HT1080 (cell line): ENCODE measurements at regions not wholly inside any gene's neighbourhood (a gene's known extent, or its start where the extent isn't known, plus 50 kb on each side); places are given as distances from the start of the nearest gene placed in this dataset.

ENCODE experiments used
- DNase-seq: peaks from one replicate; pipeline ENCODE4 v3.0.0-alpha.2; 2015; ENCODE audit warnings: low read depth

- DNase-seq, result no peak
Observed at GRCh38 chr14:34219661-34220377, 242.2 kb downstream of the SPTSSA start.

- DNase-seq, result no peak
Observed at GRCh38 chr14:34218881-34219280, 243.2 kb downstream of the SPTSSA start.

GRCh38 chr14:34214961-34215360 is 247.1 kb downstream of the SPTSSA start:
- DNase-seq, result no peak

- no peak for DNase-seq
Observed at GRCh38 chr14:34213332-34213731, 248.7 kb downstream of the SPTSSA start.

DNA sequence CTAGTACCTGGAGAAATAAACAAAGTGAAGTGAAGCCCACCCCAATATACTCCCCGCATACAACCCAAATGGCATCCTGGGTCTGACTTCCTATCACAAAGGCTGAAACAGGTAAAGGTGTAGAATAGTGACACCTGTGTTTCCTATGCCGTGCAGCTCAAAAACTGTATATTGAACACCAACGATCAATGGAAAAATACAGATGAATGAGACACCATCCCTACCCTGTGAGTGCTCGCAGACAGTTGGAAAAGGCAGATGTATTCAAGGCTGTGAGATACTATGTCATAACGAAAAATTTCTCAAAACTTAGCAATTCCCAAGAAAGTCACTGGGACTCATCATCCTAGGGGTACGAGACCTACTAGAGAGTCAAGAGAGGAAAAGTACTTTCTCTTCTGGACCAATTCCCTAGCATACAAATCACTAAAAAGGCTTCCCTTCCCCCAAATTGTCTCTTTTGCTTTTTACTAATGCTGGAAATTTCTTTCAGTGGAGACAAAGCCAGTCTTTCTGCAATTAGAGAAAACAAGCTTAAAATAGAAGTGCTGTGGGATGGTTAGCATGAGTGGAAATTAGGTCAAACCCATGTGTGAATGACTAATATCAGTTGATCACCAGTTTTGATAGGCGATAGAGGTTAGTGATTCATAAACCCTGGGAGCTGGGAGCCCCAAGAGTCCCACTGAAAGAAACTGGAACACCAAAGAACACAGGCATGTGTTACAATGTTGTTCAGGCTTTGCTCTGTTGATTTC is 249.7 kb downstream of the SPTSSA start:
- DNase-seq, result no peak

DNA sequence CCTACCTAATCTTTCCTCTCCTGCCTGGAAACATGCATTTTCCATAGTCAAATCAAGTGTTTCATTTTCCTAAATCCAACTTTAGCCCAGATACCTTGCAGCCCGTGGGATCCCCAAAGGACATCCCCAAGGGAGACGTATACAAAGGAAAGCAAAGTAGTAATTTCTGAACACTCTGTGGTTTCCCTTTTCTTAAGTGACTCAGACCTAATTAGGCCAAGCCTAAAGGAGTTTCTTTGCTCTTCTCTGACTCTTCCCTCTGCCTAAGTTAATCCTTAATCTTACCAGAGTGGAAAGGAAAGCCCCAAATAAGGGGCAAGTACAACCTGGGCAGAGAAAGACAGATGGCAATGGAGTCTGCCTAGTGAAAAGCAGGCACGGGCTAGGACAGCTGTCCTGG is 250.3 kb downstream of the SPTSSA start:
- no peak for DNase-seq

DNA sequence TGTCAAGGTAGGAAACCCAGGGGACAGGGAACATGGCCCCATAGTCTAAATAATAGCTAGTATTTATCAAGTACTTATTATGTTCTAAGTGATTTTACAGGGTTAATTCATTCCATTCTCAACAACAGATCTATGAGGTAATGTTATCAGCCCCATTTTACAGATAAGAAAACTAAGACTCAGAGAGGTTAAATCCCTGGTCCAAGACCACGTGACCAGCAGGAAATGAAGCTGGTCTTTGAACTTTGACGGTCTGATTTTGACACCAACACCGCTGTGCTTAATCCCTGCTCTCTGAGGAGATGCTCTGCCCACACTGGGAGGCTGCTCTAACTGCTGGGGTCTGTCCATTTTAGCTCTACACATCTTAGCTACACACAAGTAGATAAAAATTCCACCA is 253.5 kb downstream of the SPTSSA start:
- DNase-seq, result no peak

DNA sequence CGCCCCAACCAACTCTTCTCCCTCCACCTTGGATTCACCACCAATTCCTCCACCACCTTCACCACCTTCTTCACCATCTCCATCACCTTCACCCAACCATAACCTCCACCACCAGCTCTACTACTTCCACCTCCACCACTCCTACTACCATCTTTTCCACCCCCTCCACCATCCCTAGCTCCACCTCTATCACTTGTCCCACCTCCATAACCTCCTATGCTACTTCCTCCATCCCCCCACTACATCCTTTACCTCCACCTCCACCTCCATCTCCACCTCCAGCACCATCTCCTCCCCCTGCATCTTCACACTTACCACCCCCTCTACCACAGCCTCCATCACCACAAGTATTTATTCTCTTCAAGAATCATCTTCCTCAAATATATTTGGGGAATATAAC is 254.9 kb upstream of the EGLN3 start:
- DNase-seq, result no peak

DNA sequence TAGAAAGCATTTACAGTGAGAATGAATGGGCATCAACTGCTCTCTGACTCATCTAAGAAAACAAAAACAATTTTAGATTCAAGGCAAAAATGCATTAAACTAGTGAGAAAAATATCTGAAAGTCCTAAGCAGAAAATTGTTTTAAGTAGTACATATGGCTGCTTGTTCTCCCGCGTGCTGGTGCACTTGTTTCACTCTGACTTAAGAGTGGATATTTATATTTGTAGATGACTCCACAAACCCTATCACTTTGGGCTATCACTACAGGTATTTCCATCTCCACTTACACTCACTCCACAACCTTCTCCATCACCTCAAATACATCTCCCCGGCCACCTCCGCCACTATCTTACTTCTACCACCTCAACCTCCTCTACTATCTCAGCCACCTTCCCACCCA is 253.9 kb upstream of the EGLN3 start:
- DNase-seq, result no peak

- DNase-seq, result no peak
Observed at GRCh38 chr14:34203251-34203722, 252.4 kb upstream of the EGLN3 start.

DNA sequence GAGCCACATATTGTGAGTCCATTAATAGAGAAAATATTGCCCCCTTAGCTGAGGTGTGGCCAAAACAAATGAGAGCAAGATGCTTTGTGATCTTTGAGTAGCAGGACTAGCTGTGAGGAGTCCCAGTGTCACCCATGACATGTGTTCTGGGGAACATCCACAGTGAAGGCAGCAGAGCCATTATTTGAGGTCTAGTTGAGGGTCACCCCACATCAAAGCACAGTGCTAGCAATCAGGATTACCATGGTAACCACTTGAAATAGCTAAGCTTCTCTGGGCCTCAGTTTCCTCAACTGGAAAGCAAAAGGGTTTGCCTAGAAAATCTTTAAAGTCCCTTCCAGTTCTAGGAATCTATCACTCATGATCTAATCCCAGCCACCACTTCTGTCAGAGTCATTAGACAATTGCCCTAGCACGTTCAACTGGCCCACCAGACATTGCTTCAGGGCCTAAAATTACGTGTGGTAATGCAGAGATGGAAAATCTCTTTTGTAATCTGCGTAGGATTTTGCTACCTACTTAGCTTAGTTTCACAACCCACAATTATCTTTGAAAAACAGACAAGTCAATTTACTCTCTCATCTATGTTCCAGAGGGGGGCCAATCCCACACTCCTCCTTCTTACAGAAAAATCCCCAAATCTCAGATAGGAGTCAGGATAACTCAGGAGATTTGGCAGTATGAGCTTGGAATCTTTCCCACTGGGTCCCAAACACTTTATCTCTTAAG is 251.2 kb upstream of the EGLN3 start:
- no peak for DNase-seq

- peak; percentile 2 for DNase-seq
Observed at GRCh38 chr14:34199585-34199984, 248.7 kb upstream of the EGLN3 start.

DNA sequence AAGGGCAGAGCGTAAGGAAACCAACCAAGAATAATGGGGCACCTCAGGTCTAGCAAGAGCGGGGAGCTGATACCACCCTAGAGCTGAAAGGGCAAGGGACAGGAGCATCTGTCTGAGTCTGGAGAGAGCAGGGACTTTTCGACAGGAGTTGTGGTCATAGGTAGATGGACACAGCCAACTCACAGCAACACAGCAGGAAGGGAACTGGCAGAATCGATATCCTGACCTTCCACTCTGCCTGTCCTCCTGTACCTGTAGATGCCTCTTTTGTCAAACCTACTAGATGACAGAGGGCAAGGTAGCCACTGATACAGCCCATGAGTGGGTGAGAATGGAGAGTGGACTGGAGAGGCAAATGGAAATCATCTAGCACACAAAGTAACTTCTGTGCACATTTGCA is 247.2 kb upstream of the EGLN3 start:
- DNase-seq, result no peak

DNA sequence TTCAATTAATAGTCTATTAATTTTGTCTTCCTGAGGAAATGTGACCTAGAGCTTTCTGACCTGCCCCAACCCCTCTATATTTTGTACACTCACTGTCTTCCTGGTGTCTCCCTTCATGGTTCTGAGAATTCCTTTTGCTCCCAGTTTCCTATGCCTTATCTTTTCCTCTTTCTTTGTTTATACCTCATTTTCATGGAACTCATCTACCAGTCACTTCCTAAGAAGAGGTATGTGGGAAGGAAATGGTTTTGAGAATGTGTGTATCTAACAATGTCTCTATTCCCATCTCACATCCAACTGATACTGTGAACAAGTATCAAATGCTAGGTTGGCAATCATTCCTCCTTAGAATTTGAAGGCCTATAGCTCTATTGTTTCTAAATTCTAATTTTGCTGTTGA is 245.1 kb upstream of the EGLN3 start:
- no peak for DNase-seq

- no peak for DNase-seq
Observed at GRCh38 chr14:34190717-34191116, 239.8 kb upstream of the EGLN3 start.

- no peak for DNase-seq
Observed at GRCh38 chr14:34189866-34190265, 239.0 kb upstream of the EGLN3 start.

DNA sequence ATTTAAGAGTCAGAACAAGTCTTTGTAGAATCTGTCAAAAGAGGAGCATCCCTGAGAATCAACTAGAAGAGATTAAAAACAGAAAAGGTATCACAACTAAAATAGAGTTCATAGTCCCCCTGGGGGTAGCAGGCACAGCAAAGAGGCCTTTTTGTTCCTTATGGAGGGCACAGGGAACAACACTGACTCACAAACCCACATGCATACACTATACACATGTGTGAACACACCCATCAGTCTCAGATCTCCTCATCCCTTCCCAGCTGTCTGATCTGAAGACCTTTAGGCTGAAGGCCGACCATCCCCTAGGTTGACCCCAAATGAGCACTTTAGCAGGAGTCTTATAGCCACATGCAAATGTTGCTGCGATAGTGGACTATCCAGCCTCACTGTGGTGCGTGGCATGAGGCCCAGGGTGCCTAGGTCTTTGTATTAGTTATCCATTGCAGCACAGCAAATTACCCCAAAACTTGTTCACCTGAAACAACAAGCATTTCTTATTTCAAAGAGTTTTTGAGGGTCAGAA is 236.7 kb upstream of the EGLN3 start:
- DNase-seq, result no peak

- no peak for DNase-seq
Observed at GRCh38 chr14:34187061-34187460, 236.2 kb upstream of the EGLN3 start.

- no peak for DNase-seq
Observed at GRCh38 chr14:34184126-34184525, 233.3 kb upstream of the EGLN3 start.

DNA sequence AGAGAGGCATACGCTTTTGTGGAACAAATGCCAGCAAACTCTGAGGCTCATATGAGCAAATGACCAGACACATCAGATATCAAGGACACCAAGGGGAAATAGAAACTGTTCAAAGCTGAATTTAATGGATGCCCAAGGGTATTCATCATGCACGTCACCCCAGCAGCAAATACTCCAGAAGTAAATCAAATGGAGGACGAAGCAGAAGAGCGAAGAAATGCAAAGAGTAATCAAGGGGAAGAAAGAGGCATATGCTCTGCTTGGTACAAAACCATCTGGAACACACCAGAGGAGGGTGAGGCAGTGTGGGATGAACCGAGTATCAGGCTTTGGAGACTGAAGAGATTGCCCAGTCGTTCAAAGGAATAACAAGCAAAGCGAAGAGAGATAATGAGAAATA is 232.6 kb upstream of the EGLN3 start:
- DNase-seq, result no peak

DNA sequence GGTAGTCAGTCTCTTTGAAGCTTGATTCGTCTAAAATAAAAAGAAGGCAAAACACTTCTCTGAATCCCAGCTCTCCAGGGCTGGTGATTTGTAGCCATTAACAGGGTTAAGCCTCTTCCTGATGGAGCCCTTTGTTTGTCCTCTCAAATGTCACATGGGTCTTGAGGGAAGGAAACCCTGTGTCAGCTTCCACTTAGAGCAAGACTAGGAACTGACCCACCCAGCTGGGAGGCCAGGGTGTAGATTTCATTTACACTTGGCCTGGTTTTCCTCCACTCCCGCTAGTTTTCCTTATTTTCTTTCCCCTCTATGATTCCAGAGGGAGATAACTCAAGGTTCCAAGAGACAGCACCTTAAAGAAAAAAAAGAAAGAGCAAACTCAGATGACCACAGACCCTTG is 230.5 kb upstream of the EGLN3 start:
- no peak for DNase-seq

- DNase-seq, result no peak
Observed at GRCh38 chr14:34180869-34181268, 230.0 kb upstream of the EGLN3 start.
